Hematopoietic multipotent progenitor cell treated with erythropoietin and hydrocortisone succinate and interleukin-3 and kit ligand, for 15 days (in vitro differentiated cells): ENCODE measurements at regions not wholly inside any gene's neighbourhood (a gene's known extent, or its start where the extent isn't known, plus 50 kb on each side); places are given as distances from the start of the nearest gene placed in this dataset.

Source experiments
- DNase-seq: peaks from one replicate; pipeline ENCODE4 v3.0.0-alpha.2; 2015; ENCODE audit warnings: low spot score

DNA sequence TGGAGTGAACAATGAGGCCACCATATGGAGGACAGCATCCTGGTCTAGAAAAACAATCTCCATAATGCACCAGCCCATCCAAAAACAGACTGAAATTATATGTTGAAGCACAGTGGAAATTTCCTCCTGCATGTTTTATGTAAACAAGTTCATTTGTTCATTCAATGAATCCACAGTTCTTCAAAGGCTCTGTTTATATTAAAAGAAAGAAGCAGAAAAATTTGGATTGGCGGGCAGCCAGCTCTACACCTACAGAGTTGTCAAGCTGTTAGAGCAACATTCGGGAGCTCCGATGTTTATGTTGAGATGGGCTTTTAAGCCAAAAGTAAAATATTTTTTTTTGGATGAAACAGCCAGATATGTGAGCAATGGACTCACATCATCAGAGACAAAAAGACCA is 395.3 kb upstream of the SULF2 start:
- no peak for DNase-seq

DNA sequence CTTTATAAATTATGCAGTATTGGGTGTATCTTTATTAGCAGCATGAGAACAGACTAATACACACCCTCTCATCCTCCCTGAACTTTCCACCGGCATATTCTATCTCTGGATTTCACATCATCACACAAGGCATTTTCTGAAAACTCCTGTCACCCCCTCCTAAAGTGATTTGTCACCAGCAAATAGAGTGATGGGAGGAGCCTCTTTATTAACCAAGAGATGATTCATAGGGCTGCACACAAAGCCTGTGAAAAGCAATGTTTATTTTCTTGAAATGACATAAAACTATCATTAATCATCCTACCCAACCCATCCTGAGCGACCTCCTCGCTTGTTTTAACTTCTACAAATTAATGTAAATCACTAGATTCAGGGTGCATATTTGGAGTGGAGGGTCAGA is 394.7 kb upstream of the SULF2 start:
- no peak for DNase-seq

DNA sequence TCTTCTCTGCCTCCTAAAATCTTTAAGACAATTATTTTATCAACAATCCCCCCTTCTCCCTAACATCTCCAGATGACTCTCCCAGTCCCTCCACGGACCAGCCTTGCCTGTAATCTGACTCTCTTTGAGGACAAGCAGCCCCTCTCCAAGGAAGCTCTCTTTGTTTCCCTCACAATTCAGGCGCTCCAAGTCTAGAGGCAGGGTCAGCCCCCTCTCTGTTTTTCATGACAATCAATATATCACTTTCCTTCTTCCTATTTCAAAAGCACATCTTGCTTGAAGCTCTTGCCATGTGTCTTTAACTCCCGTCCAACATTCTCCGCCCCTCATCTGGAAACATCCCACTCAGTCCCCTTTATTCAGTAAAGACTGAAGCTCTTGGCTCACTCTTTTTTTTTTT is 393.4 kb upstream of the SULF2 start:
- no peak for DNase-seq

DNA sequence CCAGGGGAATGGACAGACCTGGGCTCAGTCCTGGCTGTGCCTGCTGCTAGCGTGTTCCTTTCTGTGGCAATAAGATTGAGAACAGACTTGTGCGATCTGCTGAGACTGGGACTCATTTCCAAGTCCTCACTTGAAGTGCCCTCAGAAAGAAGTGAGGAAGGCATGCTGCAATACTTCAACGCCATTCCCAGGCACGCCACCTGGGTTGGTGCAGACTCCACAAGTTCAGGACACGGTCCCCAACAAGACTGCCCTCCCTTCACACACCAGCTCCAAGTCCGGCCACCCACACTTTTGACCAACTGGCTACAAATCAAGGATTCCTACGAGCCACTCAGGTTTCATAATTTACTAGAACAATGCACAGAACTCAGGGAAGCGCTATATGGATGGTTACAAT is 391.8 kb upstream of the SULF2 start:
- DNase-seq, result no peak

DNA sequence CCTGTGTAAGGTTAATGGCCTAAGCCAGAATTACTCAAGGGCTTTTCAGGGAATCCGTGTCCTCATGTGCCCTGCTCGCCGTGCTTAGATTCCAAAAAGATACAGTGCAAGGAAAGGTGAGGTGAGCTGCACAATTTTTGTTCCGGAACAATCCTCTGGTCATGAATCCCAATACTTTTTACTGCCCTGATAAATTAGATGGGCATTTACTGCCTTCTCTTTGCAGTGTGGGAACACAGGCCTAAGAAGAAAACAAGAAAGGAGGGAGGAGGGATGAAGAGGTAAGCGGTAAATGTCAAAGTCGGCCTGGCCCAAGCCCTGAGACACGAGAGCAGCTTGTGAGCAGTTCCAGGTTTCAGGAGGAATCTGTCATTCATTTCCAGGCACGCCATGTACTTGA is 390.9 kb upstream of the SULF2 start:
- DNase-seq, result no peak

DNA sequence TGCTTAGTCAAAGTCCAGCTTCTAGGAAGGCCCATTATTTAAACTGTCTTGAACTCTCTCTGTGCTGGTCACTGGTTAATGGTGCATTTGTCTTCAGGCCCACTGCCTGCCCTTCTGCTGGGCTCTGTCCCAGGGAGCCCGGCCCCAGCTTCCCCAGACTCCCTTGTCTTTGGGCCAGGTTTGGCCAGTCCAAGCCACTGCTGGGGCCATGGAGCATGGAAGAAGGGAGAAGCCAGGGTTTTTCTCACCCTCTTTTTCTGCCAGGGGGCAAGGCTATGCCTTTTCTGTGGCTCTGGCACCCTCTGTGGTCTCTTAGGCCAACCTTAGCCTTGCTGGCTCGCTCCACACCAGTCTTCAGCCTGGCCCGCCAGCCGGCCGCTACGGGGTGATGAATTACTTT is 390.0 kb upstream of the SULF2 start:
- DNase-seq, result no peak

DNA sequence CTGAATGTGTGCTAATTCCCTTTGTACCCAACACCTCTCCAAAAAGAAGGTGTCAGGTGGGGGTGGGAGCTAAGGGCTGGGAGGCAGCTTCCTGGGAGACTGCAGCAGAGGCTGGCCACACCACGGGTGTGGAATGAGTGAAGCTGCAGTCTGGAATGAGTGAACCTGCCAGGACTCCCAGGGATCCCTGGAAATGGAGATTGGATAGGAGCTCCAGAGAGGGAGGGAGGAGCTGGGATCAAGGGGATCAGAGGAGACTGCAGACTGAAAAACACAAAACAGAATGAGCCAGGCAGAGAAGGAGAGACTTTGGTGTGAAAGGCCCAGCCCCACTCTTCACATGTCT is 387.0 kb upstream of the SULF2 start:
- DNase-seq, result no peak

DNA sequence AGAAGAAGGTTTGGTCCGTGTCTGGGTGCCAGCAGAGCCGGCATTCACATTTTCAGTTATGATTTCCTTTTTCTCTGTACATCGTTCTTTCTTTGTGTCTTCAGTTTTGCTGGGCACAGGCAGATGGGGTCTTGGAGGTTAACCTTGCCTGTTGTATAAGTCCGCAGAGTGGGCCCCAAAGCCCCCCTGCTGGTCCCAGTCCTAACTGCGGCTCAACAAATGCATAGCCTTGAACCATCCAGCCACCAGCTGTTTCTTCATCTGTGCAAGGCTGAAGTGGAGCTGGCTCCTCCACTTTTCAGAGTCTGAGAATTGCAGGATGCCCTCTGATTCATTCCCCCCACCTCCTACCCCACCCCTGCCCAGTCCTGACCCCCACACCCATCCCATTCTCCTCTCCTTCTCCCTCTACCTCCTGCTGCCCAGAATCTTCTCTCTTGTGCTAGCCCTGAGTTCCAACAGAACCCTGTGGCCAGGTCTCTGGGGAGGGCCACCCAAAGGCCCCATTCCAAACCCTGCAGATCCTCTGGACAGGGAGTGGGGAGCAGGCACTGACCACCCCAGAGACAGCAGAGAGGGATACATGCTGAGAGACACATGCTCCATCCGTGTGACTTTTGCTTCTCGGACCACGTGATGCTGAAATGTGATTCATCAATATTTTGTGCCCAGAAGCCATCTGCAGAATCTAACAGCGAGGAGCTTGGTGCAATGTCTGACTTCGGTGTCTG is 386.5 kb upstream of the SULF2 start:
- DNase-seq, result no peak

DNA sequence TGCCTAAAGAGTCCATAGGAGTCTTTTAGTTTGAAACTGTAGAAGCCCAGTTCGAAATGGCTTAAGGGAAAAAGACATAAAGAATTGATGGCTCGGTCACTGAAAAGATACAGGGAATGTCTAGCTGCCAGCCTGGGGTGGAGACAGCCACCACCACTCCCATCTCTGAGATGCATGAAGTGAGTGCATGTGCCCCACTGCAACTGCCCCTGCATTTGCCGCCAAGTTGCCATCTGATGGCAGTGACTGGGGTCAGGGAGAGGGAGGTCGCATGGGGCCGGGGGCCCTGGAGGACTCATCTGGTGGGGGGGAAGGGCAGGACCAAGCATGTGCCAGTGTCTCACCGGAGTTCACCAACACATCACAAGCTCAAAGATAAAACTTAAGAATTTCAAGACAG is 385.8 kb upstream of the SULF2 start:
- DNase-seq, result no peak

DNA sequence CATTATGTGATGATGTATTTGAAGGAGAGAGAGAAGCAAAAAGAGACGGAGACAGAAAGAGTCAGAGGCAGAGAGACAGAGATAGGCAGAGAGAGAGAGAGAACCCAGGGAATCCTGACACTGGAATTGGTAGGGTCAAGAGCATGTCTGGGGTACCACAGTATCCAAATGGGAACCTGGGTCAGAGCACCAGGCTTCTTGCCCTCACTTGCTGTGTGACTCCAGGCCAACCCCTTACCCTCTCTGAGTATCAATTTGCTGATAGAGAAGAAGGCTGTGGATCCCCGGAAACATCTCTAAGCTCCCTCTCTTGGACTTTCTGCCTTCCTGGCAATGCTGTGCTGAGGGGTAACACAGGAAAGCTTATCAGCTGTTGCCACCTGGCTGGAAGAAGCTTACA is 385.3 kb upstream of the SULF2 start:
- no peak for DNase-seq

DNA sequence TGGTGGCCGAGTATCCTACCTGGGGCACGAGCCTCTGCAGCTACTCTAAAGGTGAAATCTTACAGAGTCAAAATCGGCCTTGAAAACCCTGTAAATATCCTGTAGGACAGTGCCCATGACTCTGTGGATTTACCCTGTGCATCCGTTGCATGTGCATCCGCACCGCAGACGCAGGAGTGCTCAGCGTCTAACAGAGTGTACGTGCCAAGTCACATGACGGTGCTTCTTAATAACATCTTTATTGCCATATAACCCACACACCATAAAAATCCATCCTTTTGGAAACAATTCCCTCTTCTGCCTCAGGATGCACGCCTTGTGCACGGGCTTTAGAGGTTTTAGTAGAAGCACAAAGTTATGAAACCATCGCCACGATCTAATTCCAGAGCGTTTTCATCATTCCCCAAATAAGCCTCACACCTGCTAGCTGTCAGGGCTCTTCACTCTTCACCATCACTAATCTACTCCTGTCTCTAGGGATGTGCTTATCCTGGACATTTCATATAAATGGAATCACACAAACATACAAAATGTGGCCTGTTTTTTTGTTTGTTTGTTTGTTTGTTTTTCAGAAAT is 384.5 kb upstream of the SULF2 start:
- no peak for DNase-seq

DNA sequence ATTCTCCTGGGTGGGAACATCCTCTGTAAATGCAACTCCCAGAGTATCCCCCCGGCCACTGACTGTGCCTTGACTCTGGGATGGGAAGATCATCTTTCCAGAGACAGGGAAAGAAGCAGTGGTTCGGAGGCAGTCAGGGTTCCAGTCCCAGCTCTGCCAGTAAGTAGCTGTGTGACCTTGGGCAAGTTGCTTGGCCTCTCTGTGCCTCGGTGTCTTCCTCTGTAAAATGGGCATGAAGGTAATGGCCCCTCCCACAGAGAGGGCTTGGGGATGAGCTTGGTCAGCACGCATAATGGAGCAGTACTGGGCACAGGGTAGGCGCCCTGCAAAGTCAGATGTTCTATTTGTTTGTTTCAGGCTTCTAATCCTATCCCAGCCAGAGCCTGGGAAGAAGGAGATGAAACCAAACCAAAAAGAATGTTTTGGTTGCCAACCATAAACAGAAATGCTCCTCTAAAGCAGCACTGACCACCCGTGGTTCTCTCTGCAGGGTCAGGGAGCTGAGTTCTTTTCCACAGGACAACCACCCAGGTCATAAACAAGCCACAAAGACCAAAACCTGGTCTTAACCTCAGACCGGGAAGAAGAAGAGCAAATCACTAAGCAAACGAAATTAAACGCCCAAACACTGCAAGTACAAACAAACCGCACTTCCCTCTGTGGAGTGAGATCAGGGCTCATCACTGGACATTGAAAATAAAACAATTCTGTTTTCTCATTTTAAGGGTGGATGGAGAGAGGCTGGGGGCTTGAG is 381.0 kb upstream of the SULF2 start:
- no peak for DNase-seq

DNA sequence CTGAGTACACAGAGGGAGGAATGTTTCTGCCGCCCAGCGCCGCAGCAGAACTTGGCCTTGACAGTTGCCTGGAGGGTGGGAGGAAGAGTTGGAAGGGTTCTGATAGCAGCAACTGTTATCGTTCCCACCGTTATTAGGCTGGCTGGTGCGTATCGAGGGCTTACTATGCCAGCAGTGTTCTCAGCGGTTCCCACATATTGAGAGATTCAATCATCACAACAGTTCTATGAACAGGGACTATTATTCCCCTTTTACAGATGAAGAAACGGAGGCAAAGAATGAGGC is 380.1 kb upstream of the SULF2 start:
- DNase-seq, result no peak

DNA sequence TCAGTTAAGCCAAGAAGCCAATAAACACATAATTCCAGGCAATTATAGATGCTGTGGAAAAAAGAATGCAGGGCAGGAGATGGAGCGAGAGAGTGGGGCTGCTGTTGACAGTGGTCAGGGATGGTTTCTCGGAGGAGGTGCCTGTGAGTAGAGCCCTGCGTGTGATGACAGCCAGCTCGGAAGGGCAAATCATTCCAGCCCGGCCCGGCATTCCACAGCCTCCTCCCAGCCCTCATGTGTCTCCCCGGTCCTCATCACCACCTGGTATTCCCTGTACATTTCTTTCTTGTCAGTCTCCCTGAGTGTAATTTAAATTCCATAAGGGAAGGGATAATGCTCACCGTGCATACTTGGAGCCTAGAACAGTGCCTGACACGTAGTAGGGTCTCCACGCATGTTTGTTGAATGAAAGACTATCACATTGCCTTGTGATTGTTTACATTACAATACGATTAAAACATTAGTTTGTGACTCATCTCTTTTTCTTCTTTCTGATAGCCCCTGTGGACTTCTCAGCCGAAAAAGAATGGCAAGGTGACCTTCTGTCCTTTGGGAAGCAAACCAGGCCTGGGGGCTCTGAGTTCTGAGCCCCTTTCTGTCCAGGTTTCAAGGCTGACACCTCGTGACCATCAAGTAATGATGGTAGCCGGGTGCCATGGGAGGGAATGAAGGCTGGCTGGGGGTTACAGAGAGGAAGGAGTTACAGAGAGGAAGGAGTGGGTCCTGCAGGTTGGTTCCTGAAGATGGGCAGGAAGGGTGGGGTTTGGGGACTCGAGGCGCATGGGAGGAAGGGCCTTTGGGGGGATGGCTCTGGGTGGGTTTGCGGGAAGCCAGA is 379.5 kb upstream of the SULF2 start:
- no peak for DNase-seq

DNA sequence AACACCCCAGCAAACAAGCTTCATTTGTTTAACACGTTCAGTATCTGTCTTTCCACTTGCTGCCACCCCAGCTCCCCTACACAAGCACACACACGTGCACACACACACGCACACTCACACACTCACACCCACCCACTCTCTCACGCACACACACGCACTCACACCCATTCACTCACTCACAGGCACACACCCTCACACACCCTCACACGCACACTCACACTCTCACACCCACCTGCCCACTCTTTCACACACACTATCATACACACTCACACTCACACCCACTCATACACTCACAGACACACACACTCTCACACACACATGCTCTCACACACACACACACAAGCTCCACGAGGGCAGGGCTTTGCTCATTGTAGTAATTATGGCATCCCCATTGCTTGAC is 378.8 kb upstream of the SULF2 start:
- DNase-seq, result no peak

DNA sequence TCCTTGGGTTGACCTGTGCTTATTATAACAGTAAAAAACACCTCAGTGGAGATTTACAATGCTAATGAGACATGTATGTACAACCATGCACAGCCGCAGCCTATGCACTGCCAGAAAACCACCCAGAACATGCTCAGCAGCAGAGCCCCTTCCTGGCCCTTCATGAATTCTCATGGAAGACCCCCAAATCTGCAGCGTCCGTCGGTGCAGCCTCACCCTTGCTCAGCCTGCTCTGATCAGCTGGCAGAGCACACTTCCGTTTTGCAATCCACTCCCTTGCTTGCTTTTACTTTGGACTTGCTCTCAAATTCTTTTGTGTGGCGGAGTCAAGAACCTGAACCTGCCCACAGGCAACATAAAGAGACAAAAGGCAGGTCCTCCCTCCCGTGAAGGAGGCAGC is 378.2 kb upstream of the SULF2 start:
- no peak for DNase-seq

DNA sequence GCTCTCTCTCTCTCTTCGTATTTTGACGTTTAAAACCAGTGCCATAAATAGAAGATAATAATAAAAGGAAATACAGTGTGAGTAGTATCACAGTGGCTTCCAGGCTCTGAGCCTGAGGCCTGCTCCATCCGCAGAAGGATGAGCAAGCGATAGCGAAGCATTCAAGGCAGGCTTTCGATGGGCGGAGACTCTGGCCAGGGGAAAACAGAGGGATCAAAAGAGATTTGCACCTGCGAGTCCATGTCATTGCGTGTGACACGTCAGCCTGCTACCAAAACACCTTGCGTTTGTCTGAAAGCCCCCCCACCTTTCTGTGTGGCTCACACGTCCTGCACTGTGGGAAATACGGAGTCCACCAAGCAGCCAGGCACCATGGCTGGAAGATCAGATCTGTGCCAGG is 377.3 kb upstream of the SULF2 start:
- DNase-seq, result no peak

DNA sequence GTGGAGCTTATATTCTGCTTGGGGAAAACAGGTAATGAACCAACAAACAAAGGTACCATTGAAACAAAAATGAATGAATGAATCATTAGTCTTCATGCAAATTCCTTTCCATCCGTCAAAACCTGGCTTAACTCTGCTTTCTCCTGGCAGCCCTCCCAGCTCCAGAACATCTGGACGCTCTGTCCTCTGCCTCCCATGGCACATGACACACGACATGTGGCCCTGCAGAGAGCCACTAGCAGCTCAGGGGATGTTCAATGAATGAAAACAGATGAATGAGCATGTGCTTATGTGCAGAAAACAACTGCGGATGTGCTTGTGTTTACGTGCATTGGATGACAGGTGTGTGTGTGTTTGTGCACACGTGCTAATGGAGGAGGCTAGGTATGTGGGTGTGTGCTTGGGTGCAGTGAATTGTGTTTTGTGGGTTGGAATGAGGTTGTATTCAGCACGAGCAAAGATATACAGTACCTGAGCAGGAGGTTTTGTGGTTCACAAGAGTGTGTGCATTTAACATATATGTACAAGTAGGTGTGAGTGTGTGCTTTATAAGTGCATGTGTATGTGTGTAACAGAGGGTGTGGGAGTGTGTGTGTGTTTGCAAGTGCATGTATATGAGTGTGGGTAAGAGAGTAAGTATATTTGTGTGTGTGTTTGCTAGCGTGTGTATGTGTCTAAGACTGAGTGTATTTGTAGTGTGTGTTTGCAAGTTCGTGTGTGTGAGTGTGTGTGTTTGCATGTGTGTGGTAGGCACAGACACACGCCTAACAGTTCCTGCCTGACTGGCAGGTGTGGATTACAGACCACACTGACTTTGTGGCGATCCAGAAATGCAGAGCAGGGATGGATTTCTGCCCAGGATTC is 374.1 kb upstream of the SULF2 start:
- DNase-seq, result no peak

DNA sequence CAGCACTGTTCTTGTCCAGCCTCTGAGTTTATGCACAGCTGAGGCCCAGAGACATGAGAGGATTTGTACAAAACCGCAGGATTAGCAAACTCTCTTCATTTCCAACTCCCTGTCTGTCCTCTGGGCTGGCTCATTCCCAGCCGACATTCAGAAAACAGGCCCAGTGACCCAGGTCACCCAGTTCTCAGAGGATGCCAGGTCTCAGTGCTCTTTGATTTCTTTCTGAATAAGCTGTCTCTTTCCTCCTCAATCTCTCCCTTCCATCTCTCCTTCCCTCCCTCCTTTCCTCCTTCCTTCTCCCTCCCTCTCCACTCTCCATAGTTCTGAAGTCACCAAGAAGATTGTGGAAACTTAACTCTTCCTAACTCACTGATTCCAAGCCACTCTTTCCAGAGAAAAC is 372.7 kb upstream of the SULF2 start:
- DNase-seq, result no peak

DNA sequence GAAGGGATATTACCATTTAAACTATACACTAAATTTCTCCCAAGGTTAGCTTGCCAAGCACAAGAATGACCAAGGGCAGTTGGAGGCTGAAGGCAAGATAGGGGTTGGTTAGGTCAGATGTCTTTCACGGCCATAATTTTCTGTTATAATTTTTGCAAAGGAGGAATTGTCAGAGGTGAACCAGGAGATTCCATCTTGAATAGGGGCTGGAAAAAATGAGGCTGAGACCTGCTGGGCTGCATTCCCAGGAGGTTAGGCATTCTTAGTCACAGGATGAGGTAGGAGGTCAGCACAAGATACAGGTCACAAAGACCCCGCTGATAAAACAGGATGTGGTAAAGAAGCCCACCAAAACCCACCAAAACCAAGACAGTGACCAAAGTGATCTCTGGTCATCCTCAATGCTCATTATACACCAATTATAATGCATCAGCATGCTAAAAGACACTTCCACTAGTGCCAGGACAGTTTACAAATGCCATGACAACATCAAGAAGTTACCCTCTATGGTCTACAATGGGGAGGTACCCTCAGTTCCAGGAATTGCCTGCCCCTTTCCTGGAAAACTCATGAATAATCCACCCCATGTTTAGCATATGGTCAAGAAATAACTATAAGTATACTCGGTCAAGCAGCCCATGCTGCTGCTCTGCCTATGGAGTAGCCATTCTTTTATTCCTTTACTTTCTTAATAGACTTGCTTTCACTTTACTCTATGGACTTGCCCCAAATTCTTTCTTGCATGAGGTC is 371.8 kb upstream of the SULF2 start:
- no peak for DNase-seq

DNA sequence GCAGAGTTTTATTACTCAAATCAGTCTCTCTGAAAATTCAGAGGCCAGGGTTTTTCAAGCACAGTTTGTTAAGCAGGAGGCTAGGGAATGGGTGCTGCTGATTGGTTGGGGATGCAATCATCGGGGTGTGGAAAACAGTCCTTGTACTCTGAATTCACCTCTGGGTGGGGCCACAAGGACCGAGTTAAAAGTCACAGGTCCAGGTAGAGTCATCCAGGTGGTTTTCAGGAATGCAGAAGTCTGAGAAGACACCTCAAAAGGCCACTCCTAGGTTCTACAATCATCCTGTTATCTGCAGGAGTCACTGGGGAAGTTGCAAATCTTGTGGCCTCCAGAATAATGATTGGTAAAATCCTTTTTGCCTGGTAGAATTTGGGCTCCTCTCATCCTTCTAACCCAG is 371.2 kb upstream of the SULF2 start:
- no peak for DNase-seq
